Mammary epithelial cell (primary cell): ENCODE measurements at regions not wholly inside any gene's neighbourhood (a gene's known extent, or its start where the extent isn't known, plus 50 kb on each side); places are given as distances from the start of the nearest gene placed in this dataset.

Experiments
- CTCF ChIP-seq, 2 donors: IDR thresholded peaks in 1 of 2; conservative IDR thresholded peaks in 1 of 2; 2 replicates each; pipeline ENCODE4 v1.5.1; 2011 to 2012; ENCODE audit warnings: inconsistent platforms in 2 of 2, low read length in 2 of 2, mild to moderate bottlenecking in 2 of 2, control low read depth in 1 of 2, low read depth in 1 of 2; ENCODE audit not compliant: insufficient read depth in 1 of 2; ENCODE audit errors: extremely low read depth in 1 of 2
- EZH2 ChIP-seq: IDR thresholded peaks from 2 replicates; pipeline ENCODE4 v1.6.1; 2012; ENCODE audit warnings: low read length, inconsistent platforms, borderline replicate concordance

GRCh38 chr4:188647820-188648370, 508.7 kb downstream of the TRIML1 start:
- no peak for TF ChIP-seq CTCF (conservative IDR thresholded peaks at IDR 0.05 in 1 of 2, IDR thresholded peaks at IDR 0.05 in 1 of 2; ENCODE audit: extremely low read depth in 1 of 2, insufficient read depth in 1 of 2, low read depth in 1 of 2, low read length in 2 of 2)
- TF ChIP-seq EZH2: no peak
